Glutamatergic neuron (in vitro differentiated cells): ENCODE measurements at regions not wholly inside any gene's neighbourhood (a gene's known extent, or its start where the extent isn't known, plus 50 kb on each side); places are given as distances from the start of the nearest gene placed in this dataset.

Source experiments
- DNase-seq: peaks from one replicate; pipeline ENCODE4 v3.0.0; 2022
- H3K27ac Mint-ChIP-seq: one replicate; pipeline ENCODE4 v1.8.0; 2020; ENCODE audit warnings: mild to moderate bottlenecking, mixed read lengths, inconsistent platforms; ENCODE audit not compliant: unreplicated experiment
- H3K27me3 Mint-ChIP-seq: one replicate; pipeline ENCODE4 v1.8.0; 2020; ENCODE audit warnings: mild to moderate bottlenecking, moderate library complexity, mixed read lengths, inconsistent platforms; ENCODE audit not compliant: unreplicated experiment
- H3K36me3 Mint-ChIP-seq: one replicate; pipeline ENCODE4 v1.8.0; 2020; ENCODE audit warnings: mild to moderate bottlenecking, mixed read lengths, inconsistent platforms; ENCODE audit not compliant: unreplicated experiment
- H3K4me1 Mint-ChIP-seq: one replicate; pipeline ENCODE4 v1.8.0; 2020; ENCODE audit warnings: mild to moderate bottlenecking, low read depth, mixed read lengths, inconsistent platforms; ENCODE audit not compliant: unreplicated experiment
- H3K4me3 Mint-ChIP-seq: one replicate; pipeline ENCODE4 v1.8.0; 2020; ENCODE audit warnings: mild to moderate bottlenecking, mixed read lengths, inconsistent platforms; ENCODE audit not compliant: unreplicated experiment
- H3K9me3 Mint-ChIP-seq: one replicate; pipeline ENCODE4 v1.8.0; 2020; ENCODE audit warnings: mild to moderate bottlenecking, moderate library complexity, mixed read lengths, inconsistent platforms; ENCODE audit not compliant: unreplicated experiment
- TF ChIP-seq, protein P1 (sequence below): fragments of 200-600 bp; sonication (generic); IDR thresholded peaks from one replicate; pipeline ENCODE4 v1.5.0; 2021; ENCODE audit not compliant: partially characterized antibody, unreplicated experiment

DNA sequence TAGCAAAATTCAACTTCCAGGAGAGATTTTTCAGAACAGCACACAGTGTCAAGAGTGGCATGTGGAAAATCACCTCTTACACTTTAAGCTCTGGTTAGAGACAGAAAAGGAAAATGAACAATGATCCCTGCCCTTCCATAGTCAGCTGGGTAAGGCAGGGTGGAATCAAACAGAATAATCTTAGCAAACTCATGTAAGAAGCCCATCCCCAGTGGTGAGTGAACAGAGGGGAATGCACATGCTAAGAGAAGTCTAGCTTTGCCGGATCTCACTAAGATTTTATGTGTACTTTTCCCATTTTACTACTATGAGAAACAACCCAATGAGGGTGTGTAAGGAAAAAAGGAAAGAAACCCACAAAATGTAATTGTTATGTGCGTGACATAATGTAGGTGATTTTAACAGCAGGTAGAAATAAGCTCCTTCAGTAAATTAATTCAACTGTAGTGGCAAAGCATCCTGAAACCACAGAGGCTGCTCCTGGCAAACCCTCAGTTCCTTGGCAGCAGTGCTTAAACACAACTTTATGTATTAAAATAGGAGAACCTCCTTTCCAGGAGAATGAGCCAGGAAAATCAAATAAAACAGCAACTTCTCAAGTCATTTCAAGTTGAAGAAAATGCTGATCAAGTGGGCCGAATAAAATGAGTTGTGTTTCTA is 366.0 kb upstream of the TRPC7 start:
- no peak overlapping the region for H3K4me3 Mint-ChIP-seq
- no peaks in the 10 kb centered on the region for H3K4me1 Mint-ChIP-seq
- DNase-seq: no peak
- TF ChIP-seq, protein P1, sequence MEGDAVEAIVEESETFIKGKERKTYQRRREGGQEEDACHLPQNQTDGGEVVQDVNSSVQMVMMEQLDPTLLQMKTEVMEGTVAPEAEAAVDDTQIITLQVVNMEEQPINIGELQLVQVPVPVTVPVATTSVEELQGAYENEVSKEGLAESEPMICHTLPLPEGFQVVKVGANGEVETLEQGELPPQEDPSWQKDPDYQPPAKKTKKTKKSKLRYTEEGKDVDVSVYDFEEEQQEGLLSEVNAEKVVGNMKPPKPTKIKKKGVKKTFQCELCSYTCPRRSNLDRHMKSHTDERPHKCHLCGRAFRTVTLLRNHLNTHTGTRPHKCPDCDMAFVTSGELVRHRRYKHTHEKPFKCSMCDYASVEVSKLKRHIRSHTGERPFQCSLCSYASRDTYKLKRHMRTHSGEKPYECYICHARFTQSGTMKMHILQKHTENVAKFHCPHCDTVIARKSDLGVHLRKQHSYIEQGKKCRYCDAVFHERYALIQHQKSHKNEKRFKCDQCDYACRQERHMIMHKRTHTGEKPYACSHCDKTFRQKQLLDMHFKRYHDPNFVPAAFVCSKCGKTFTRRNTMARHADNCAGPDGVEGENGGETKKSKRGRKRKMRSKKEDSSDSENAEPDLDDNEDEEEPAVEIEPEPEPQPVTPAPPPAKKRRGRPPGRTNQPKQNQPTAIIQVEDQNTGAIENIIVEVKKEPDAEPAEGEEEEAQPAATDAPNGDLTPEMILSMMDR: no peak
- H3K27ac Mint-ChIP-seq: no peak overlapping the region
- H3K9me3 Mint-ChIP-seq: no peaks in the 10 kb centered on the region
- no peaks in the 10 kb centered on the region for H3K27me3 Mint-ChIP-seq
- no peaks in the 10 kb centered on the region for H3K36me3 Mint-ChIP-seq

DNA sequence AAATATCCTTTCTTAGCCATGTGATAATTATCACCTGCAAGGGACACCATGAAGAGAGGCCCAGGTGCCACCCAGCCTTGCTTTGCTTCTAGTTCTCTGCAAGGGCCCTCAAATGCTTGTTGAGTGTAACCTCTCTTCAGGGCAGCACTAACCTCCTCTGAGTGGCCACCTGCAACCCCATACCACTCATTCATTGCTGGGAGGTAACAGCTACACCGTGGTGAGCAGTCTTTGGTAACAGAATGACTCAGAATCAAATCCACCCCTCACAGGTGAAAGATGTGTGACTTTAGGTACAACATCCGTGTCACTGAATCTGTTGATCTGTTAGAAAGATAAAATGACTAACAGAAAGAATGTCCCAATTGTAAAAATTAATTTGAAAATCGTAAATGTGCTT is 365.1 kb upstream of the TRPC7 start:
- DNase-seq: no peak
- no peak overlapping the region for H3K27ac Mint-ChIP-seq
- H3K4me1 Mint-ChIP-seq: no peaks in the 10 kb centered on the region
- H3K4me3 Mint-ChIP-seq: no peak overlapping the region
- H3K27me3 Mint-ChIP-seq: no peaks in the 10 kb centered on the region
- no peaks in the 10 kb centered on the region for H3K36me3 Mint-ChIP-seq
- no peaks in the 10 kb centered on the region for H3K9me3 Mint-ChIP-seq
- TF ChIP-seq, protein P1: no peak

DNA sequence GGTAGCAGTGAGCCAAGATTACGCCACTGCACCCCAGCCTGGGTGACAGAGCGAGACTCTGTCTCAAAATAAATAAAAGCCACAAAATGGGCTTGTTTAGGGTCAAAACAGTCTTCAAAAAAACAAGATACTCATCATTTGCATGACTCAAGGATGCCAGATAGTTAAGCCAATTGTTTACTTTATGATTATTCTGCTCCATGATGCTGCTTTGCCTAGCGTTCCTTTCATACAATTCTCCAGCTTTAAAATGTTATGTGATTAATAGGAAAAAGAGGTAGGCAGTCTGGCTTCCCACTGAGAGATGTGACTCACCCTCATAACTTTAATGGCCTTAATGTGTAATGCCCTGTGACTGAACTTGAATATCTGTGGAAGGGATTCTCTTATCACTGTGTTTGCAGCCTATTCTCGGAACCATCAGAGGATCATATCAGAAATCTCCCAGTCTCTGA is 364.6 kb upstream of the TRPC7 start:
- H3K27ac Mint-ChIP-seq: no peak overlapping the region
- H3K9me3 Mint-ChIP-seq: no peaks in the 10 kb centered on the region
- H3K27me3 Mint-ChIP-seq: no peaks in the 10 kb centered on the region
- TF ChIP-seq, protein P1: no peak
- DNase-seq: no peak
- no peak overlapping the region for H3K4me3 Mint-ChIP-seq
- H3K4me1 Mint-ChIP-seq: no peaks in the 10 kb centered on the region
- H3K36me3 Mint-ChIP-seq: no peaks in the 10 kb centered on the region

DNA sequence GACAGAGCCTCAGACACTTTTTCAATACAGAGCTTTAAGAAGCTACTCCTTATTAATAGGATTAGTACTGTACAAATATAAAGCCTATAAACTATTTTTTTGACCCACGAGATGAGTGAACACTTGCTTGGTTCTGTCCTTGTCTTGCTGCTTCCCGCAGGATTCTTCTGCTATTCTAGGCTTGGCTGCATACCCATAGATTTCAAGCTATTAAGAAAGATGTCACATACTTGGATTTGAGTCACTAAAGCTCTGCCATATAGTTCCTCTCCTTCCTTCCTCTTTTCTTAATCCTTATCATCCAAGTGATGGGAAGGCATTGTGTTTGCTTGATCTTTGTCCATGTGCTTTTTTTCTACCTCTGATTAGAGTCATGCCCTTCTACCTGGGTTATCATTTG is 361.2 kb upstream of the TRPC7 start:
- Mint-ChIP-seq H3K27me3 (no peaks in the 10 kb centered on the region), H3K36me3 (no peaks in the 10 kb centered on the region), H3K4me3 (no peak overlapping the region), H3K9me3 (no peaks in the 10 kb centered on the region), H3K27ac (no peak overlapping the region), H3K4me1 (no peaks in the 10 kb centered on the region)
- DNase-seq: no peak
- TF ChIP-seq, protein P1: no peak

DNA sequence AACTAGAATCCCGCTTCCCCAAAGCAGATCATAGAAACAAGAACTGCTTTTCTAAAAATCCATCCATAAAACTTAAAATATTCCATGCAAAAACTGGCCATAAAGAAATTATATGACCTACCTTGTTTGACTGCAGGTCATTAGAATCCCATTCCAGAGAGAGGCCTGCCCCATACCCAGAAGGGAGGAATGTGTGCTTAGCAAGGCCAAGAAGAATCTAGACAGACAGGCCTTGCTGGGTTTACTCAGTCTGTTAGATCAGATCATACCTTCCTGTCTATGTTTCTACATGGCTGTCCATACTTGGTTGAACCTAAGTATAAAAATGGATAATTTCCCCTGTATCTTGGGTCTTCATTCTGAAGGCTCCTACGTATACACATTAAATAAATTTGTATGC is 358.8 kb upstream of the TRPC7 start:
- Mint-ChIP-seq H3K27me3 (peaks cover under 1% of the 10 kb centered on the region), H3K36me3 (no peaks in the 10 kb centered on the region), H3K27ac (no peak overlapping the region), H3K9me3 (no peaks in the 10 kb centered on the region), H3K4me1 (no peaks in the 10 kb centered on the region), H3K4me3 (no peak overlapping the region)
- TF ChIP-seq, protein P1: no peak
- DNase-seq: no peak
